Natural killer cell treated with Interleukin-12 subunit alpha and Interleukin-12 subunit beta and Interleukin-15 and Interleukin-18, amount 100 ng/mL, for 72 hours (primary cell): ENCODE measurements at regions not wholly inside any gene's neighbourhood (a gene's known extent, or its start where the extent isn't known, plus 50 kb on each side); places are given as distances from the start of the nearest gene placed in this dataset.
A peak's percentile ranks its signal among the peaks of the same experiment; 100 is the strongest.

Experiments
- ATAC-seq, 2 donors: fragments of 150-1000 bp; cut with Tn5 transposase in 1 of 2; sonication (Bioruptor Pico), chemical (Tn5 transposase) in 1 of 2; 2 replicates each; pipeline ENCODE4 v1.10.0; 2021
- DNase-seq: peaks from one replicate; pipeline ENCODE4 v3.0.0; 2022; ENCODE audit warnings: low spot score
- H3K27ac Mint-ChIP-seq, 2 donors: 1 replicate in 1 of 2; 2 replicates in 1 of 2; pipeline ENCODE4 v1.8.0; 2022; ENCODE audit warnings: mixed read lengths in 2 of 2, mild to moderate bottlenecking in 1 of 2, moderate library complexity in 1 of 2
- H3K27me3 Mint-ChIP-seq, 2 donors: 1 replicate in 1 of 2; 2 replicates in 1 of 2; pipeline ENCODE4 v1.8.0; 2022; ENCODE audit warnings: mixed read lengths in 2 of 2
- H3K36me3 Mint-ChIP-seq: one replicate; pipeline ENCODE4 v1.8.0; 2022; ENCODE audit warnings: mixed read lengths
- H3K4me1 Mint-ChIP-seq, 2 donors: 1 replicate in 1 of 2; 2 replicates in 1 of 2; pipeline ENCODE4 v1.8.0; 2022; ENCODE audit warnings: low read depth in 2 of 2, mixed read lengths in 2 of 2, mild to moderate bottlenecking in 1 of 2
- H3K4me3 Mint-ChIP-seq: one replicate; pipeline ENCODE4 v1.8.0; 2022; ENCODE audit warnings: mixed read lengths
- H3K9me3 Mint-ChIP-seq: 2 replicates; pipeline ENCODE4 v1.8.0; 2022; ENCODE audit warnings: mixed read lengths

DNA sequence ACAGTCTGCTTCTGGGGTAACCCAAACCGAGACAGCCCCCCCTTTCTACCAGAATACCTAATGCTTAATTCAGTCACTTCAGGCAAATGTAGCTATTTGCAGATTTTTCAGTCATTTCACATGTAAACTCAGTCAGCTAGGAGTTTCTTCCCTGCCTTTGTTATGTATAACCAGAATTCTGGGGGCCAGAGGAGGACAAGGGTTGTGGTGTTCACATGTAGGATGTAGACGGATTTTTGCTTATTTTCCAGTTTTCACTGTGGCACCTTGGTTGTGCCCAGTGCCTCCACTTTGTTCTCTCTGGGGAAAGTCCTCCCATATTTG is 51.1 kb downstream of the PROKR2 start:
- ATAC-seq (no peak), DNase-seq (no peak)
- Mint-ChIP-seq H3K4me3 (no peak overlapping the region), H3K4me1 (peaks cover 23 to 29% of the 10 kb centered on the region in 2 donors), H3K27me3 (peaks cover 0 to 2% of the 10 kb centered on the region in 2 donors), H3K9me3 (no peaks in the 10 kb centered on the region), H3K36me3 (no peaks in the 10 kb centered on the region), H3K27ac (no peak overlapping the region)

DNA sequence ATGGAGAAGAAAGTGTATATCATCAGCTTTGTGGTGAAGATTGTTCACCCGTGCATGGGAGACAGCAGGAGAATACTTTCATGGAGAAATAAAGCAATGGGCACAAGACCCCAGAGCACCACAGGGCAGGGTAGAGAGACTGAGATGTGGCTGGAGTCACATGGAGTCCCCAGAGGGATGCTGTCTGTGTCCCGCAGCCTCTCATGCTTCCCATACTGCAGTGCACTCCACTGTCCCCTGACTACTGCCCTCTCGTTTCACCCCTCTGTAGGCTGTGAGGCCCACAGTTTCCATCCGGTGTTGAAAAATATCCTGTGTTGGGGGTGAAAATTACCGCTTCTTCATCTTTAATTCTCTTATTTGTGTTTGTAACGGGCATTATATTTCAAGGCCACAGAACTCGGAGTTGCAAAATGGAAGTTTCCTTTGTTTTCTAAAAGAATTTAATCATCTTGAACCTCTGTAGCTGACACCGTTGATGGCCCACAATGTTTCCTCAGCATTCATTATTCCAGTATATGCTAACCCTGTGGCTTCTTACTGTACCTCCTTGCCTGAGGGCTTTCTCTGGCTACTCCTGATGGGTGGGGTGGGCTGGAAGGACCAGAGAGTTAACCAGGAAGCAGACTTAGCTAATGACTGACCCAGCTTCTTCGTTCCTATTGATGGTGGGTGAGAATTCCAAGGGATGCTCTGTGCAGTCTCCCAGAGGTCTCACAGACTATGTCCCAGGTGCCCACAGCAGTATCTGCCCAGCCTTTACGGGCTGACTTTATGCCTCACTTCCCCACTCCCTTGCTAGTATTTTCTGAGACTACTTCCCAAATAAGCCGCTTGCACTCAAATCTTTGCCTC is 51.7 kb downstream of the PROKR2 start:
- Mint-ChIP-seq H3K27me3 (peaks cover 0 to 2% of the 10 kb centered on the region in 2 donors), H3K27ac (no peak overlapping the region), H3K9me3 (no peaks in the 10 kb centered on the region), H3K4me3 (no peak overlapping the region), H3K36me3 (no peaks in the 10 kb centered on the region), H3K4me1 (peaks cover 23 to 29% of the 10 kb centered on the region in 2 donors)
- DNase-seq, result no peak
- ATAC-seq, result no peak

- Mint-ChIP-seq H3K9me3 (no peaks in the 10 kb centered on the region), H3K27me3 (peaks cover 0 to 9% of the 10 kb centered on the region in 2 donors), H3K27ac (no peak overlapping the region), H3K4me1 (peaks cover 5 to 13% of the 10 kb centered on the region in 2 donors), H3K4me3 (no peak overlapping the region), H3K36me3 (no peaks in the 10 kb centered on the region)
- ATAC-seq (peak in 1 of 2 donors; percentile 32), DNase-seq (no peak)
These were observed 55.0 kb downstream of the PROKR2 start for GRCh38 chr20:5261763-5262162.

- H3K27me3 Mint-ChIP-seq, result peaks cover 0 to 9% of the 10 kb centered on the region in 2 donors
- H3K9me3 Mint-ChIP-seq, result no peaks in the 10 kb centered on the region
- peaks cover 4 to 12% of the 10 kb centered on the region in 2 donors for H3K4me1 Mint-ChIP-seq
- H3K4me3 Mint-ChIP-seq, result no peak overlapping the region
- no peak for ATAC-seq
- DNase-seq, result no peak
- no peaks in the 10 kb centered on the region for H3K36me3 Mint-ChIP-seq
- H3K27ac Mint-ChIP-seq, result no peak overlapping the region
These were observed 55.9 kb downstream of the PROKR2 start for GRCh38 chr20:5260889-5261288.
